GM21526 (cell line): ENCODE measurements at regions not wholly inside any gene's neighbourhood (a gene's known extent, or its start where the extent isn't known, plus 50 kb on each side); places are given as distances from the start of the nearest gene placed in this dataset.
"Not testable (repeated sequence)": the region's sequence is repeated elsewhere in the genome, so short reads cannot be mapped to it uniquely, and the experiment has no call there.

Source experiments
- ATAC-seq: cut with Tn5 transposase; IDR thresholded peaks from one replicate; pipeline ENCODE4 v1.9.1; 2021; ENCODE audit warnings: moderate library complexity; ENCODE audit not compliant: unreplicated experiment, low FRiP score

DNA sequence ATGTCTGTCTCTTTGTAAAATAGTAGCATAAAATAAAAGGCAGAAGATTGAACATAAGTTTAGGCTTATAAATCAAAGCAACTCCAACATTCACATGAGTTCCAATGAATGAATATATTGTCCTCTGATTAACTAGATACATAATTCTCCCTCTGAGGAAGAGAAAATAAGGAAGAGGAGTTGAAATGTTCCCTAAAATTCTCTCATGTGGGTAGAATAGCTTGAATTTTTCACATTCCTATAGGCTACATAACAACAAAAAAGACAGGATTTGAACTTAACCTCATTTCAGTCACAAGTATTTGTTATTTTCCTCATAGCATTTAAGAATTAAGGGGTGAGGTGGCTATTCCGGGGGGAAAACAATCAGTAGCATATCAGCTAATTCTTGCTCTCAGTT lies 462.4 kb upstream of the NDST4 start:
- no peak for ATAC-seq

DNA sequence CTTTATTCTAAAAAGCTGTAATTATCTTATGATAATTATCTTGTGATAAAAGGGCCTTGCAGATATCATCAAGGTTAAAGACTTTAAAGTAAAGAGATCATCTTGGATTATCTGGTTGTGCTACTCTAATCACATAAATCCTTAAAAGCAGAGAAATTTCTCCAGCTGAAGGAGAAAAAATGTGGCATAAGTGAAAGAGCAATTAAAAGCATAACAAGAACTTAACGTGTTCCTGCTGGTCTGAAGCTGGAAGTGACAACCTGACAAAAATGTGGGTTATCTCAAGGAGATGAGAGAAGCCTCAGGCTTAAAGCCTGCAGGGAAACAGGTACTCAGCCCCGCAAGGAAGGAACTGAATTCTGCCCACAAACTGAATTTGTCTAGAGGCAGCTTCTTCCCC lies 449.1 kb upstream of the NDST4 start:
- no peak for ATAC-seq

DNA sequence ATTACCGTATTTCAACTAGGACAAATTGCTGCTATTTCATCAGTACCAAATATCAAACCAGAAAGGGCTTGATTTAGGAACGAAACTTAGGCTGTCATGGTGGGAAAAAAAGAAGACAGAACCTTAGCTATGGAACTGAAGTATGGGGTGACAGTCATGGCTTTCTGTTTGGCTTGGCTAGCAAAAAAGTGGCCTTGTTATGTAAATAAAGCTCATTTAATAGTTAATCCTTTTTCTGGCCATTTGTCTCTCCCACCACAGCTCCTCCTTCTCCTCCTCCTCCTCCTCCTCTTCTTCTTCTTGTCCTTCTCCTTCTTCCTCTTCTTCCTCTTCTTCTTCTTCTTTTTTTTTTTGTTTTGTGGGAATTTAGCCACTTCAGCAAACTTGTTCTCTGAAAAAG lies 434.7 kb upstream of the NDST4 start:
- no peak for ATAC-seq

DNA sequence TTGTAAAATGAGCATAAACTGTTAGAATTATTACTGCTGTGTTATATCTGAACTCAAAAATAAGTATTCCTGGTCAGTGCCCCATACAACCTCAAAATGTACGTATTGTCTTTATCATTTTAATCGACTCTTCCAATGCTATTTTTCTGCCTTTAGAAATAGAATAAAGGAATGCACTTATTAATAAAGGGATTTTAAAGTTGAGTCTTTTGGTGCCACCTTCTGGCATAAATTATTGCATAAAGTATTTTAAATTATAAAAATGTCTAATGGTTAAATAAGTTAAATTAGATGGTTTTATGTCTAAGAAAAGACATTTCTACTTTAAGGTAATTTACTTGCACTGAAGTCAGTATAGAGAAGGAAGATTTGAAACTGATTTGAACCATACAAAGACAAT lies 424.0 kb upstream of the NDST4 start:
- no peak for ATAC-seq

DNA sequence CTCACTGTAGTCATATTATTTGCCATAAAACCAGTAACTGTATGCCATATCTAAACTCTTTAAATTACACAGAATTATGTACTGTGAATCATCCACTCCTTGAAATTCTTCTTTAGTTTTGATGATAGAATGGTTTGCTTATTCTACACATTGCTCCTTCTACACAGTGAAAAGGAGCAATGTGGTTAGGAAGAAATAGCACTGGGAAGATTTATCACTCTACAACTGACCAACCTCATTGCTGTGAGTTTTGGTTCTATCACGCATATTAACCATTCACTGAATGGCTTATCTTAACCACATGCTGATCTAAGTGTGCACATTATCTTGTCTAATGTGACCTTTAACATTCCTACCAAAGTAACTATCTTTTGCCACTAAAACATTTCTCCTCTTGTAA lies 415.7 kb upstream of the NDST4 start:
- no peak for ATAC-seq

DNA sequence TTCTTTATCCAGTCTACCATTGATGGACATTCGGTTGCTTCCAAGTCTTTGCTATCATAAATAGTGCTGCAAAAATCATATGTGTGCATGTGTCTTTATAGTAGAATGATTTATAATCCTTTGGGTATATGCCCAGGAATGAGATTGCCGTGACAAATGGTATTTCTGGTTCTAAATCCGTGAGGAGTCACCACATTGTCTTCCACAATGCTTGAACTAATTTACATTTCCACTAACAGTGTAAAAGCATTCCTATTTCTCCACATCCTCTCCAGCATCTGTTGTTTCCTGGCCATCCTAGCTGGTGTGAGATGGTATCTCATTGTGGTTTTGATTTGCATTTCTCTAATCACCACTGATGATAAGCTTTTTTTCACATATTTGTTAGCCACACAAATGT lies 406.1 kb upstream of the NDST4 start:
- ATAC-seq, result not testable (repeated sequence)

DNA sequence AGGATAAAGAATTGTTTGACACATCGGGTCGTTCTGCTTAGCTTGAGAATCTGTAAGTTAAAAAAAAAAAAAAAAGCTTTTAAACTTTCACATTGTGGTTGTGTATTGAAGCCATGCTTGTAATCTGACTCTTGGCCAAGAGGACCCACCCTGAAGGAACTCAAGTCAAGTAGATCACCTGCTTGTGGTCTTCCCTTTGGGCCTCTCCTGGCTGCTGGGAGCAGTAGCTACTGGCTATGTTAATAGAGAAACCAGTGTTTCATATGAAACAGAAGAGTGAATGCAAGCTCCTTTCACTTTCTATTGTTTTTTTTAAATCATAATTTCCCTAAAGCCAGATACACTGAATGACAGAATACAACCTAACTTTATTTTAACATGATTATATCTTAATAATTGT lies 402.4 kb upstream of the NDST4 start:
- ATAC-seq, result peak; percentile 98

DNA sequence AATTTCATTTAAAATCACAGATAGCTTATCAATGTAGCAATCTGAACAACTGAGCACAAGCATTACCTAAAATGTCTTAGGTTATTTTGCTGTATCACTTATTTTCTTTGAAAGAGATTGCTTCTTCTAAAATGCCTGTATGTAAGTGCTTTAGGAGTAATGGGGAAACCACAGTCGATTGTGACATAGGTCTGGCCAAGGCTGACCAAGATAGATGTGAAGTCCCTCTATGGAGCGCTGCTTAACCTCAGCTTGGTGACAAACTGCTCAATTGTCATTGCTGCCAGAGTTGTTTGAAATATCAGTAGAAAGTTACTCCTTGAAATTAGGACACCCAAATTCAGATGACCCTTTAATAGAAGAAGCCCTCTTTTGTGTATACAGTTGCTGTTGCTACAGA lies 401.9 kb upstream of the NDST4 start:
- ATAC-seq, result peak; percentile 15

DNA sequence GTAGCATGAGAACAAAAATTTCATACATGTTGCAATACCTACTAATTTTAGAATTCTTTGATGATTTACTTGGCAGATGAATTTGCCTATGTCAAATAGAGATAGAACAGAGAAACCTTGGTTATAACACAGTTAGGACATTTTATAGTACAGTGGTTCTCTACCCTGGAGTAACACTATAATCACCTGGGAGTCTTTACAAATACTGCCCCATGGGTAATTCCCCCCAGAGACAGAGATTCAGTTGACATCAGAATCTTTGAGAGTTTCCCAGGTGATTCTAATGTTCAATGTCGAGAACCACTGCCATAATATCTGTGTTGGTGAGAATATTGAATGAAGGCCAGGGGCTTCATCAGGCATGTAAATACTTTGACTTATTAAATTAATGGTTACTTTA lies 401.3 kb upstream of the NDST4 start:
- ATAC-seq, result no peak

DNA sequence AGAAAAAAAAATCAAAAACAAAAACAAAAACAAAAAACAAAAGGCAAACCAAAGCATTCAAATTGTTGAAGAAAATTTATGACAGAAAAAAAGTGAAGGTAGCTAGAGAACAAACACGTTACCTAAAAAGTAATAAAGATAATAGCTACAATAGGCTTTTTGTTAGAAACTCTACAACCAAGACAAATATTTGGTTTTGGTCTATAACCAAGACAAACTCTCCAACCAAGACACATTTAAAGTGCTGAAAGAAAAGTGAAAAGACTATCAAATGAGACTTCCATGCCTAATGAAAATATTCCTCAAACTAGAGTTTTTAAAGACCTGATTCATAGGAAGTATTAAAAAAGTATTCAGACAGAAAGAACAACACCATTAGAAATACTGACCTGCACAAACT lies 391.9 kb upstream of the NDST4 start:
- ATAC-seq, result no peak

DNA sequence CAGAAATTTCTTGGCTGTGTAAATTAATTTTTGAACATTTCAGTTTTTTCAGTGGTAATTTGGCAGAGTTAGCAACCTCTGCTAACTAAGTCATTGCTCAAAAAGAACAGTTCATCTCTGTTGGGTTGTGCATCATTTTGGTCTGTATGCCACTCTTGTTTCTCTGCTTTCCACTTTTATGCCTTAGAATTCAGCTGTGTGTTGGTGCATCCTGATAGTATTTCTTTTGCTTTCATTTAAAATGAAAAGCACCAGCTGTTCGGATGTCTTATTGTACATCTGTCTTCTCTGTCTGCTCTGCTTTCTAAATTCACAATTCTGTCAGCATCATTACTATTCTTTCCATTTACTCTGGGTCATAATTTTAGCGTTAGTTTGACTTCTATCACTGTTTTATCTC lies 388.2 kb upstream of the NDST4 start:
- ATAC-seq, result no peak

DNA sequence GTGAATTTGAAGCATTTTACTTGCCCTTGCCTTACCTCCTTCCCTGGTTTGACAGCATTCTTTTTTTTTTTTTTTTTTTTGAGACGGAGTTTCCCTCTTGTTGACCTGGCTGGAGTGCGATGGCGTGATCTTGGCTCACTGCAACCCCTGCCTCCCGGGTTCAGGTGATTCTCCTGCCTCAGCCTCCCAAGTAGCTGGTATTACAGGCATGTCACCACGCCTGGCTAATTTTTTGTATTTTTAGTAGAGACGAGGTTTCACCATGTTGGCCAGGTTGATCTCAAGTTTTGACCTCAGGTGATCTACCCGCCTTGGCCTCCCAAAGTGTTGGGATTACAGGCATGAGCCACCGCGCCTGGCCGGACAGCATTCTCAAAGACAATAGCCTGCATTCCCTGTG lies 380.4 kb upstream of the NDST4 start:
- ATAC-seq, result not testable (repeated sequence)

DNA sequence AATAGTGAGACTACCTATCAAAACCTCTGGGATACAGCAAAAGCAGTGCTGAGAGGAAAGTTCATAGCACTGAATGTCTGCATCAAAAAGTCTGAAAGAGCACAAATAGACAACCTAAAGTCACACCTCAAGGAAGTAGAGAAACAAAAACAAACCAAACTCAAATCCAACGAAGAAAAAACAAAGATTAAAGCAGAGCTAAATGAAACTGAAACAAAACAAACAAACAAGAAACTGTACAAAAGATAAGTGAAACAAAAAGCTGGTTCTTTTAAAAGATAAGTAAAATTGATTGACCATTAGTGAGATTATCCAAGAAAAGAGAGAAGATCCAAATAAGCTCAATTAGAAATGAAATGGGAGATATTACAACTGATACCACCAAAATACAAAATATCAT lies 378.3 kb upstream of the NDST4 start:
- no peak for ATAC-seq

DNA sequence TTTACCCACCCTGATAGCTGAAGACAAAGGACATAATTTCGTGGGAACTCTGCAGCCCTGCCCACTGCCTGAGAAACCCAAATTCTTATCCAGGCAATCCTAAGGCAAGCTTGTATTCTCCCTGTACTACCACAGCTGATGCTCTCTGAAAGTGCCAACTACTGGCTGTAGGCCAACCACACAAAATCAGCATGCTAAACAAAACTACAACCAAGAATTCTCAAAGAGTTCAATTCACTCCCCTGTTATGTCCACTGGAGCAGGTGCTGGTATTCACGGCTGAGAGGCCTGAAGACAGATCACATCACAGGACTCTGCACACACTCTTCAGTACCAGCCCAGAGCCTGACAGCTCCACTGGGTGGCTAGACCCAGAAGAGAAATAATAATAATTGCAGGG lies 375.9 kb upstream of the NDST4 start:
- ATAC-seq, result no peak

DNA sequence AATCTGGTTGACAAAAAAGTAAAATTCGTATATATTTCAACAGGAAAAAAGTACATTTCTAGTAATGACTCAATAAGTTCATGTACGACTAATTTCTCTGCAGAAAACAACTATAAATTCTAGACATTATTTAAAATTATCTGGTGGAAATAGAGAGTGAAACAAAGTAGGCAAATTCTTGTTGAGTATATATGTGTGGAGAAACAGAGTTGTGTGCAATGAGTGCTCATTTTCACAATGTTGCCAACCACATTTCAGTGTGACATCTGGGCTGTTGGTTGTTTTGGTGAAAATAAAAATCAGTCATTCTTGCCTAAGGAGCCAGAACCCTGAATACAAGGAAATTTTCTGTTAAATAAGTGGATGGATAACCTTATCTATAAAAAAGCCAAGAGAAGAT lies 372.0 kb upstream of the NDST4 start:
- ATAC-seq, result no peak

DNA sequence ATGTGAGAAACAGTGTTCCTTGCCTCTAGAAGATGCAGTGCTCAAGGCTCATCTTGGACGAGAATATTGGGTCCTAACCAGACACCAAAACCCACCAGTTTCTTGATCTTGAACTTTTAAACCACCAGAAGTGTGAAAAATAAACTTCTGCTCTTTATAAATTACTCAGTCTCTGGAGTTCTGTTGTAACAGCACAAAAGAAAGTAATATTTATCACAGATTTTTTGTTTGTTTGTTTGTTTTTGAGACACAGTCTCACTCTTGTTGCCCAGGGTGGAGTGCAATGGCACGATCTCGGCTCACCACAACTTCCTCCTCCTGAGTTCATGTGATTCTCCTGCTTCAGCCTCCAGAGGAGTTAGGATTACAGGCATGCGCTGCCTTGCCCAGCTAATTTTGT lies 371.1 kb upstream of the NDST4 start:
- ATAC-seq, result no peak

DNA sequence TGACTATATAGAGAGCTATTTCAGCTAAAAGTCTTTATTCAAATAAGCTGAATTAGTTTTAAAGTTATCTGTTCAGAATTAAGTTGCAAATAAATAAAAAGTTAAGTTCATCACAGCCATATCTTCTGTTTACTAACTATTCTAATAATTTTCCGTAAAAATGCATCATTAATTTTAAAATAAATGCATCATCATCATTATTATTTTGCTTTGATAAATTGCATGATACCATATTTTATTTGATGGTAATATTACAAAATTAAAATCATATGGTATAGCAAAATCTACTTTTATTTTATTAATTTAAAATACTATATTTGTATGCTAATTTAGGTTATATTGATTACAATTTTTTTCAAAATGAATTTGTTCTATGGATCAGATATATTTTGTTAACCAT lies 357.3 kb upstream of the NDST4 start:
- ATAC-seq, result no peak

DNA sequence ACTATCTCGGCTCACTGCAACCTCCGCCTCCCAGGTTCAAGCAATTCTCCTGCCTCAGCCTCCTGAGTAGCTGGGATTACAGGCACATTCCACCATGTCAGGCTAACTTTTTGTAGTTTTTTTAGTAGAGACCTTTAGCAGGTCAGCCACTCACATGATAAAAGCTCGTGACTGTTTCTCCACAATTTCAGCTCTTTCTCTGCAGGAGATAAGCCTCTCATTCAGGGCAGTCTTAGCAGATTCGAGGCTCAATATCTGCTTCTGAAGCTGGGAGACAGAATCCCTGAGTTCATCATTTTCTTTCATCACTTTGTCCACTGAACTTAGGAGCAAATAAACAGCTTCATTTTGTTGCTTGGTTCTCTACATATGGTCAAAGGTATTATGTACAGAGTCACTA lies 345.9 kb upstream of the NDST4 start:
- not testable (repeated sequence) for ATAC-seq

DNA sequence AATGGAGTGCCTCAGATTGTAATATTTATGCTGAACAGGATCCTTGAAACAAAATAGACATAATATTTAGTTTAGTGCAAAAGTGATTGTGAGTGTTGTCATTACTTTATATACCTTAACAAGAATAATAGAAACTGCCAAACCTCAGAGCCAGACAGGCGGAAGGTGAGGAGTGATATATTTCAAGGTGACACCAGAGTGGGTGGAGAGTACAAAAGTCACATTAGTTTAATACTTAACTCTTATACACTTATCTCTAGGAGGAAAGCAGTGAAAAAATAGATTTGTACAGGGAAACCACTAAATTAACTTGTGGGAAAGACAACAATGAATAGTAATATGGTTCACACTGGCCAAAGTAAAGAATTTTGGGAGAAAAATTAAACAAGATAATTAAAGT lies 342.8 kb upstream of the NDST4 start:
- no peak for ATAC-seq

DNA sequence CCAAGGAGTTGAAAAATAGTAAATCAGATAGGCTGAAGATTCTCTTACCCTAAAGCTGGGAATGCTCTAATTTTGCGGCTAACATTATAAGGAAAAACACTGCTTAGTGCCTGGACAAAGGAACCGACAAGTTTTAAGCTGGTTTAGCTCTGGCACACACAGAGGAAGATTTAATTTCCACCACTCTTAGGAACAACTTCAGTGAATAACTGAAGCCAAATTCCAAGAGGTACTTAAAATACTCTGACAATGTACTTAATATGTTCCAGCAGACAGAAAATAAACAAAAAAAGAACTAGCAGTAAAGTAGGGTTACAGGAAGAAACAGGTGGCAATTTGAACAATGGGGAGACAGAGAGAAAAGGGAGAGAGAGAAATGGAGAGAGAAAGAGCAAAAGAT lies 340.8 kb upstream of the NDST4 start:
- ATAC-seq, result no peak

DNA sequence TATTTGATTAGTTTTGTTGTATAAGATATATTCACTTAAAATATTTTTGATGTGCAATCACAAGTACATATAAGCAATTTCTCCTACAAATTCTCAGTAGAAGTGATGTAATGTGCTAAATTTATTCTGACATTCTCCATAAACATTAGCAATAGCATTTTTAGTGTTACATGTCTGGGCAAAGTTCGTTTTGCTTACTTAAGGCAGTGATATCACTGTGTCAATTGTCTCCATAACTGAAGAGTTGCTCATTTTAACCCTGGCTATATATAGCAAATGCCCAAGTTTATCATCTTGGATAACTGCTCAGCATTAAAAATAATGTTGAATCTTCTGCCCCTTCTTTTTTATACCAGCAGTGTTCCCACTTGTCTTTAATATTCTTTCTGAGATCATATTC lies 340.0 kb upstream of the NDST4 start:
- ATAC-seq, result no peak

DNA sequence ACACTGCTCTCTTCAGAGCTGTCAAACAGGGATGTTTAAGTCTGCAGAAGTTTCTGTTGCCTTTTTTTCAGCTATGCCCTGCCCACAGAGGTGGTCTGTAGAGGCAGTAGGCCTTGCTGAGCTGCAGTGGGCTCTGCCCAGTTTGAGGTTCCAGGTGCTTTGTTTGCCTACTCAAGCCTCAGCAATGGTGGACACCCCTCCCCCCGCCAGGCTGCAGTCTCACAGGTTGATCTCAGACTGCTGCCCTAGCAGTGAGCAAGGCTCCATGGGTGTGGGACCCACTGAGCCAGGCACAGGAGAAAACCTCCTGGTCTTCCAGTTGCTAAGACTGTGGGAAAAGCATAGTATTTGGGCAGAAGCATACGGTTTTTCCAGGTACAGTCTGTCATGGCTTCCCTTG lies 338.8 kb upstream of the NDST4 start:
- ATAC-seq, result not testable (repeated sequence)

DNA sequence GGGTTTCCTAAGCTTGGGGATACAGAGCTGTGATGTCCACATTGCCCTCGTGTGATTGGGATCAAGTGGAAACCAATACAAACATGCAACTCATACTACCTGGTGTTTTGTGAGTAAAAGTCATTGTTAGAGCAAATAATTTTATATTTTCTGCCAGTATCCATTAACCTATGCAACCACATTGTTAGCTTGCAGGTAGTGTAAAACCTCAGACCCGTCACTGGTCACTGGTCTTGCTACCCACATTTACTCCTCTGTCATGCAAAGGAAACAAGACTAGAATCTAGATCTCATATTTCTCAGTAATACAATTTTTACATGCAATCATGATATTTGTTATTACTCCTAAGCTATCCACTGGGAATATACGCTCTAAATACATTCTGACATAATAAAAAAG lies 324.3 kb upstream of the NDST4 start:
- ATAC-seq, result no peak

DNA sequence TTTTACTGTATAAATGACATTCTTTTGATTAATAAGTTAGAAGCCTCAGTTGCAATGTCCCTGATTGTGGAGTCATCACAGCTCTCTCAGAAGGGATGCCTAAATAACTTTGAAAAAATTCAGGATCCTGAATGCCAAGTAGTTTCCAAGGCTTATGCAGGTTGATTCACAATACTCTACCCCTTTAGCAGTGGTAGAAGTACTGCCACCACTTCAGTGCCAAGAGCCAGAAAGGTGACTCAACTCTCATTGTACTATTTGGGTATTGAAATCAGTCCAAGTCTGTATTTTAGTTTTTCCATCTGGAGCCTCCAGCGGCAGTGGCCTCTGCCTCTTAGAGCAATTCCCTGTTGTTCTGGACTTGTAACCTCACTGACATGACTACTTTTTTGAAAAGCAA lies 320.1 kb upstream of the NDST4 start:
- ATAC-seq, result no peak
